Osteoblast (primary cell): ENCODE measurements at regions not wholly inside any gene's neighbourhood (a gene's known extent, or its start where the extent isn't known, plus 50 kb on each side); places are given as distances from the start of the nearest gene placed in this dataset.

Experiments used
- DNase-seq: peaks from one replicate; pipeline ENCODE4 v3.0.0; 2011; ENCODE audit warnings: low spot score, mixed read lengths; ENCODE audit not compliant: insufficient read length; ENCODE audit errors: missing footprints
- H2AFZ ChIP-seq: 2 replicates; pipeline ENCODE4 v1.6.0; 2011; ENCODE audit warnings: mild to moderate bottlenecking, low read length
- H3K27ac ChIP-seq: 2 replicates; pipeline ENCODE4 v1.5.1; 2011; ENCODE audit warnings: mild to moderate bottlenecking, low read depth, low read length, moderate library complexity
- H3K27me3 ChIP-seq: 2 replicates; pipeline ENCODE4 v1.6.0; 2012; ENCODE audit warnings: mild to moderate bottlenecking, control low read depth, inconsistent platforms, low read length, moderate library complexity; ENCODE audit not compliant: insufficient read depth
- H3K36me3 ChIP-seq: 2 replicates; pipeline ENCODE4 v1.5.1; 2011; ENCODE audit warnings: mild to moderate bottlenecking, low read length, control low read depth, moderate library complexity; ENCODE audit not compliant: insufficient read depth
- H3K4me1 ChIP-seq: 2 replicates; pipeline ENCODE4 v1.5.1; 2011; ENCODE audit warnings: mild to moderate bottlenecking, low read length, control low read depth, moderate library complexity; ENCODE audit not compliant: insufficient read depth
- H3K4me2 ChIP-seq: 2 replicates; pipeline ENCODE4 v1.6.0; 2011; ENCODE audit warnings: mild to moderate bottlenecking, low read length; ENCODE audit not compliant: insufficient read depth
- H3K4me3 ChIP-seq: fragments of 200-600 bp; sonication (generic); 3 replicates; pipeline ENCODE4 v1.5.1; 2012; ENCODE audit warnings: mild to moderate bottlenecking, low read length, inconsistent platforms; ENCODE audit not compliant: insufficient read depth
- H3K79me2 ChIP-seq: 2 replicates; pipeline ENCODE4 v1.6.0; 2012; ENCODE audit warnings: mild to moderate bottlenecking, low read length, control low read depth, inconsistent platforms; ENCODE audit not compliant: insufficient read depth
- H3K9me3 ChIP-seq: 2 replicates; pipeline ENCODE4 v1.5.1; 2011; ENCODE audit warnings: low read depth, low read length, control low read depth
- H4K20me1 ChIP-seq: 2 replicates; pipeline ENCODE4 v1.6.0; 2012; ENCODE audit warnings: mild to moderate bottlenecking, low read length, control low read depth; ENCODE audit not compliant: insufficient read depth
- CTCF ChIP-seq: IDR thresholded peaks from 2 replicates; pipeline ENCODE4 v1.5.1; 2011; ENCODE audit warnings: mild to moderate bottlenecking, low read depth, low read length, moderate library complexity; ENCODE audit errors: extremely low read depth

GRCh38 chr3:71885006-71885405 lies 100.1 kb upstream of the PROK2 start:
- no peak for DNase-seq
- no peak overlapping the region for H3K4me3 ChIP-seq
- peaks cover 26% of the 10 kb centered on the region for H3K27me3 ChIP-seq
- no peaks in the 10 kb centered on the region for H4K20me1 ChIP-seq
- no peak overlapping the region for H3K27ac ChIP-seq
- no peaks in the 10 kb centered on the region for H3K4me1 ChIP-seq
- no peak overlapping the region for H3K4me2 ChIP-seq
- no peaks in the 10 kb centered on the region for H3K9me3 ChIP-seq
- no peaks in the 10 kb centered on the region for H3K79me2 ChIP-seq
- no peak overlapping the region for H2AFZ ChIP-seq
- TF ChIP-seq CTCF, result no peak
- H3K36me3 ChIP-seq, result no peaks in the 10 kb centered on the region

- Histone ChIP-seq H3K27ac (no peak overlapping the region), H3K4me3 (no peak overlapping the region), H3K4me1 (no peaks in the 10 kb centered on the region), H3K4me2 (no peak overlapping the region), H3K79me2 (no peaks in the 10 kb centered on the region), H2AFZ (no peak overlapping the region), H3K36me3 (no peaks in the 10 kb centered on the region), H3K27me3 (peaks cover 36% of the 10 kb centered on the region), H3K9me3 (no peaks in the 10 kb centered on the region), H4K20me1 (no peaks in the 10 kb centered on the region)
- DNase-seq, result no peak
- no peak for TF ChIP-seq CTCF
Measured at GRCh38 chr3:71881732-71882131, 96.8 kb upstream of the PROK2 start.

- Histone ChIP-seq H3K4me3 (no peak overlapping the region), H3K79me2 (no peaks in the 10 kb centered on the region), H3K4me2 (no peak overlapping the region), H4K20me1 (no peaks in the 10 kb centered on the region), H2AFZ (no peak overlapping the region), H3K4me1 (no peaks in the 10 kb centered on the region), H3K9me3 (no peaks in the 10 kb centered on the region), H3K27ac (no peak overlapping the region), H3K27me3 (peaks cover 34% of the 10 kb centered on the region), H3K36me3 (no peaks in the 10 kb centered on the region)
- TF ChIP-seq CTCF, result no peak
- no peak for DNase-seq
Measured at GRCh38 chr3:71881041-71881440, 96.1 kb upstream of the PROK2 start.

- H3K27me3 ChIP-seq, result peaks cover 22% of the 10 kb centered on the region
- H3K4me2 ChIP-seq, result no peak overlapping the region
- no peak overlapping the region for H2AFZ ChIP-seq
- H3K4me1 ChIP-seq, result no peaks in the 10 kb centered on the region
- H3K9me3 ChIP-seq, result no peaks in the 10 kb centered on the region
- no peaks in the 10 kb centered on the region for H3K36me3 ChIP-seq
- H4K20me1 ChIP-seq, result no peaks in the 10 kb centered on the region
- H3K79me2 ChIP-seq, result no peaks in the 10 kb centered on the region
- H3K27ac ChIP-seq, result no peak overlapping the region
- no peak overlapping the region for H3K4me3 ChIP-seq
- no peak for TF ChIP-seq CTCF
- no peak for DNase-seq
Measured at GRCh38 chr3:71879089-71879488, 94.1 kb upstream of the PROK2 start.
